ENCODE measurements at regions not wholly inside any gene's neighbourhood (a gene's known extent, or its start where the extent isn't known, plus 50 kb on each side); places are given as distances from the start of the nearest gene placed in this dataset.

GRCh38 chr13:74645586-74645985 is 511.4 kb upstream of the KLF12 start:
- Histone ChIP-seq H3K27ac (no peak overlapping the region), H3K4me3 (no peak overlapping the region), H3K4me1 (replicated peaks) (no peaks in the 10 kb centered on the region), H3K9me3 (no peaks in the 10 kb centered on the region), H3K27me3 (replicated peaks; ENCODE audit: insufficient read depth) (no peaks in the 10 kb centered on the region), H3K36me3 (no peaks in the 10 kb centered on the region)
- DNase-seq (ENCODE audit: low spot score) = no peak
- intact Hi-C loops (cut with DNase I) = no loop called here
- no peak for TF ChIP-seq POLR2AphosphoS5 (IDR thresholded peaks at IDR 0.05)
- no peak for TF ChIP-seq POLR2A (IDR thresholded peaks at IDR 0.05)

- TF ChIP-seq POLR2AphosphoS5 (IDR thresholded peaks at IDR 0.05) (no peak), POLR2A (IDR thresholded peaks at IDR 0.05) (no peak)
- TF ChIP-seq, protein P1, sequence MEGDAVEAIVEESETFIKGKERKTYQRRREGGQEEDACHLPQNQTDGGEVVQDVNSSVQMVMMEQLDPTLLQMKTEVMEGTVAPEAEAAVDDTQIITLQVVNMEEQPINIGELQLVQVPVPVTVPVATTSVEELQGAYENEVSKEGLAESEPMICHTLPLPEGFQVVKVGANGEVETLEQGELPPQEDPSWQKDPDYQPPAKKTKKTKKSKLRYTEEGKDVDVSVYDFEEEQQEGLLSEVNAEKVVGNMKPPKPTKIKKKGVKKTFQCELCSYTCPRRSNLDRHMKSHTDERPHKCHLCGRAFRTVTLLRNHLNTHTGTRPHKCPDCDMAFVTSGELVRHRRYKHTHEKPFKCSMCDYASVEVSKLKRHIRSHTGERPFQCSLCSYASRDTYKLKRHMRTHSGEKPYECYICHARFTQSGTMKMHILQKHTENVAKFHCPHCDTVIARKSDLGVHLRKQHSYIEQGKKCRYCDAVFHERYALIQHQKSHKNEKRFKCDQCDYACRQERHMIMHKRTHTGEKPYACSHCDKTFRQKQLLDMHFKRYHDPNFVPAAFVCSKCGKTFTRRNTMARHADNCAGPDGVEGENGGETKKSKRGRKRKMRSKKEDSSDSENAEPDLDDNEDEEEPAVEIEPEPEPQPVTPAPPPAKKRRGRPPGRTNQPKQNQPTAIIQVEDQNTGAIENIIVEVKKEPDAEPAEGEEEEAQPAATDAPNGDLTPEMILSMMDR (IDR thresholded peaks at IDR 0.05) = no peak
- Histone ChIP-seq H3K36me3 (no peaks in the 10 kb centered on the region), H3K4me1 (replicated peaks) (no peaks in the 10 kb centered on the region), H3K4me3 (no peak overlapping the region), H3K9me3 (no peaks in the 10 kb centered on the region), H3K27ac (no peak overlapping the region), H3K27me3 (replicated peaks; ENCODE audit: insufficient read depth) (no peaks in the 10 kb centered on the region)
- no peak for DNase-seq (ENCODE audit: low spot score)
- intact Hi-C loops (cut with DNase I) = no loop called here
- WGBS = 82% methylated on average over 1 of the region's 1 CpG
Measured at GRCh38 chr13:74644229-74644628, 510.0 kb upstream of the KLF12 start.

GRCh38 chr13:74641586-74641985 is 507.4 kb upstream of the KLF12 start:
- Histone ChIP-seq H3K9me3 (no peaks in the 10 kb centered on the region), H3K27ac (no peak overlapping the region), H3K27me3 (replicated peaks; ENCODE audit: insufficient read depth) (no peaks in the 10 kb centered on the region), H3K36me3 (no peaks in the 10 kb centered on the region), H3K4me3 (no peak overlapping the region), H3K4me1 (replicated peaks) (no peaks in the 10 kb centered on the region)
- WGBS = 90% methylated on average over 4 of the region's 4 CpGs
- no peak for TF ChIP-seq POLR2AphosphoS5 (IDR thresholded peaks at IDR 0.05)
- no peak for TF ChIP-seq POLR2A (IDR thresholded peaks at IDR 0.05)
- TF ChIP-seq, protein P1 (IDR thresholded peaks at IDR 0.05) = no peak
- intact Hi-C loops (cut with DNase I) = no loop called here
- DNase-seq (ENCODE audit: low spot score) = no peak

GRCh38 chr13:74633734-74634133 is 499.5 kb upstream of the KLF12 start:
- H3K27me3 ChIP-seq (replicated peaks; ENCODE audit: insufficient read depth) = no peaks in the 10 kb centered on the region
- H3K4me1 ChIP-seq (replicated peaks) = no peaks in the 10 kb centered on the region
- TF ChIP-seq POLR2AphosphoS5 (IDR thresholded peaks at IDR 0.05) = no peak
- TF ChIP-seq POLR2A (IDR thresholded peaks at IDR 0.05) = no peak
- TF ChIP-seq, protein P1 (IDR thresholded peaks at IDR 0.05) = no peak
- H3K36me3 ChIP-seq = no peaks in the 10 kb centered on the region
- intact Hi-C loops (cut with DNase I) = no loop called here
- no peak for DNase-seq (ENCODE audit: low spot score)
- no peak overlapping the region for H3K27ac ChIP-seq
- 65% methylated on average over 2 of the region's 2 CpGs for WGBS
- H3K9me3 ChIP-seq = no peaks in the 10 kb centered on the region
- no peak overlapping the region for H3K4me3 ChIP-seq

GRCh38 chr13:74629985-74630384 is 495.8 kb upstream of the KLF12 start:
- intact Hi-C loops (cut with DNase I) = no loop called here
- Histone ChIP-seq H3K4me3 (no peak overlapping the region), H3K36me3 (no peaks in the 10 kb centered on the region), H3K9me3 (no peaks in the 10 kb centered on the region), H3K27ac (no peak overlapping the region), H3K4me1 (replicated peaks) (no peaks in the 10 kb centered on the region), H3K27me3 (replicated peaks; ENCODE audit: insufficient read depth) (no peaks in the 10 kb centered on the region)
- TF ChIP-seq, protein P1 (IDR thresholded peaks at IDR 0.05) = no peak
- no peak for TF ChIP-seq POLR2A (IDR thresholded peaks at IDR 0.05)
- no peak for TF ChIP-seq POLR2AphosphoS5 (IDR thresholded peaks at IDR 0.05)
- no peak for DNase-seq (ENCODE audit: low spot score)
- WGBS = 87% methylated on average over 3 of the region's 3 CpGs
